NAMALWA (cell line): ENCODE measurements at regions not wholly inside any gene's neighbourhood (a gene's known extent, or its start where the extent isn't known, plus 50 kb on each side); places are given as distances from the start of the nearest gene placed in this dataset.

Experiments used
- DNase-seq: peaks from one replicate; pipeline ENCODE4 v3.0.0-alpha.2; 2015; ENCODE audit warnings: low spot score

- no peak for DNase-seq
These were observed 794.4 kb upstream of the ID2 start for GRCh38 chr2:7887441-7887840.

GRCh38 chr2:7888876-7889275, 793.0 kb upstream of the ID2 start:
- DNase-seq, result no peak

- DNase-seq, result no peak
These were observed 790.5 kb upstream of the ID2 start for GRCh38 chr2:7891312-7891711.

GRCh38 chr2:7895289-7895688, 786.6 kb upstream of the ID2 start:
- DNase-seq, result no peak

GRCh38 chr2:7896940-7897487, 784.8 kb upstream of the ID2 start:
- peak; percentile 37 for DNase-seq

GRCh38 chr2:7899241-7899640, 782.6 kb upstream of the ID2 start:
- peak; percentile 80 for DNase-seq

GRCh38 chr2:7899923-7900322, 781.9 kb upstream of the ID2 start:
- peak; percentile 10 for DNase-seq

GRCh38 chr2:7900593-7900992, 781.3 kb upstream of the ID2 start:
- DNase-seq, result no peak

- no peak for DNase-seq
These were observed 779.5 kb upstream of the ID2 start for GRCh38 chr2:7902251-7902765.

GRCh38 chr2:7904319-7904718, 777.5 kb upstream of the ID2 start:
- no peak for DNase-seq

- no peak for DNase-seq
These were observed 776.1 kb upstream of the ID2 start for GRCh38 chr2:7905756-7906155.

GRCh38 chr2:7906431-7906830, 775.4 kb upstream of the ID2 start:
- no peak for DNase-seq

GRCh38 chr2:7907041-7907440, 774.8 kb upstream of the ID2 start:
- no peak for DNase-seq

GRCh38 chr2:7910752-7911151, 771.1 kb upstream of the ID2 start:
- no peak for DNase-seq

GRCh38 chr2:7911196-7911595, 770.7 kb upstream of the ID2 start:
- DNase-seq, result no peak

- DNase-seq, result no peak
These were observed 767.9 kb upstream of the ID2 start for GRCh38 chr2:7913974-7914373.

- DNase-seq, result no peak
These were observed 766.4 kb upstream of the ID2 start for GRCh38 chr2:7915302-7916091.

GRCh38 chr2:7916670-7917069, 765.2 kb upstream of the ID2 start:
- DNase-seq, result no peak

- DNase-seq, result no peak
These were observed 762.3 kb upstream of the ID2 start for GRCh38 chr2:7919510-7919909.

- no peak for DNase-seq
These were observed 757.7 kb upstream of the ID2 start for GRCh38 chr2:7924023-7924762.

GRCh38 chr2:7925506-7925905, 756.4 kb upstream of the ID2 start:
- no peak for DNase-seq

- no peak for DNase-seq
These were observed 754.2 kb upstream of the ID2 start for GRCh38 chr2:7927691-7928090.

GRCh38 chr2:7929281-7929680, 752.6 kb upstream of the ID2 start:
- no peak for DNase-seq
